GM21529 (cell line): ENCODE measurements at regions not wholly inside any gene's neighbourhood (a gene's known extent, or its start where the extent isn't known, plus 50 kb on each side); places are given as distances from the start of the nearest gene placed in this dataset.

Experiments used
- ATAC-seq: cut with Tn5 transposase; IDR thresholded peaks from one replicate; pipeline ENCODE4 v1.9.1; 2021; ENCODE audit not compliant: unreplicated experiment

DNA sequence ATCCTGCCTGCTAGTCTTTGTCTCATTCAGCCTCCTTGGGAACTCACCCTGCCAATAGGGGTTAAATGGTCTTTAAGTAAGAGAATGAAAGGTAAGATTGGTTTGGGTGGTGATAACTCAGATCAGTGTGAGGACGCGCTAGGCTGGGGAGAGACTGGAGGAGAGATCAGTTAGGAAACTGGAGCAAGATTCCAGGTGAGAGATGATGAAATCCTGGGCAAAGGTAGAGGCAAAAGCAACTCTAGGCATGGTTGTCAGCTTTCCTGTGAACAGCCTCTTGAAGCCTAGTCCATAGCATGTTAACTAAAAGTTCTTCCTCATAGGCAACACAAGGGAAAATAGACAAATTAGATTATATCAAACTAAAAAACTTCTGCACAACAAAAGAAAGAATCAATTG, 145.2 kb upstream of the ANKRD28 start:
- ATAC-seq, result no peak

DNA sequence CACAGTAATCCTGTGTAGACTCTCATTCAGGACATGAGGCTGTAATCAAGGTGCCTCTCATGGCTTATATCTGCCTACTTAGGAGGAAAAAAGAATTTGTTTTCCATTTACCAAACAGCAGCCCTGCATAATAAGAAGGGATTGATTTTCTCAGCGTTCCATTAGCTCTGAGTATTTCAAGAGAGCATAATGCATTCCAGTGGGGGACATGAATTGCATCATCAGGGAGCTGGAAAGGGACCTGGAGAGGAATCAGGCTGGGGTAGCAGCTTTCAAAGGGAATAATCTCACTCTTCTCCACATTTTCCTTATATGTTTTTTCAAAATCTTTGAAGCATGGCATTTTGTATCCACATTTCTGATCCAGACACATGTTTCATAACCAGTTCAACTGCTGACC, 150.6 kb upstream of the ANKRD28 start:
- ATAC-seq, result no peak

DNA sequence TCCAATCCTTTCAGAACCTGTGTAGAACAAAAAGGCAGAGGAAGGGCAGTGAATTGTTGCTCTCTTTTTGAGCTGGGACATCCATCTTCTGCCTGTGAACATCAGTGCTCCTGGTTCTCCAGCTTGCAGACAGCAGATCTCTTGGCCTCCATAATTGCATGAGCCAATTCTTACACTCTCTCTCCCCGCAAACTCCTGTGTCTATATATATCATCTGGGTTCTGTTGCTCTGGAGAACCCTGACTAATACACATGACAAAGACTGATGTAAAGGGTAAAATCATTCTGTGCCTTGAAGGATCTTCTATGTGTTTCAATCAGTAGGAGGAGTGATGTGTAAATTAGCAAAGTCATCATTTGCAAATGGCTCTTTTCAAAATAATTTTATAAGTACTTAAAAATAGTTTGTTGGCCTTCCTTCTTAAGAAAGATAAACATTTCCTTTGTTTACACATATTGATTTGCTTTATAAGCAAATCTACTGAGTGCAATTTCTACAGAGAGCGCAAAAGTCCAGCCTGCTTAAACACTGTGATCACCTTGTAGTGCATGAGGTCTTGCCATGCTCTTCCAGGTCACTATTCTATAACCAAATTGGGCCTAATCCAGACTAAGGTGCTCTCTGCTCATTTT, 154.9 kb upstream of the ANKRD28 start:
- no peak for ATAC-seq

- ATAC-seq, result no peak
These were observed 156.1 kb upstream of the ANKRD28 start for GRCh38 chr3:15953841-15954240.

DNA sequence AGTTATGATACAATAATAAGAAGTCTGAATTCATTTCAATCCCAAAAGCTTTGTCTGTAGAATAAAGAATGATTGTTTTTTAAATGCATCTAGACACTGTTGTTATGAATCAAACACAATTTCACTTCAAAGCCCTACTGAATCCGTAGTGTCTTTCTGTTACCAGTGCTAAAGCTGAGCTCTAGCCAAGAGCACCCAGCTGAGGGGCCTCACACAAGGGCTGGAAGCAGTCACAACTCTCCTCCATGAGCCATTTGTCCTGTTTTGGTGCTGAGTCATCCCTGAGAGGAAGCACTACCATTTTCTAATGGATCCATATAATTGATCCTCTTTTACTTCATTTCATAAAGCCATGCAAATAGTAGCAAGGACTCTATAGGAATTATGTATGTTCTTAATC, 158.2 kb upstream of the ANKRD28 start:
- no peak for ATAC-seq

GRCh38 chr3:15958692-15959433, 161.1 kb upstream of the ANKRD28 start:
- no peak for ATAC-seq

DNA sequence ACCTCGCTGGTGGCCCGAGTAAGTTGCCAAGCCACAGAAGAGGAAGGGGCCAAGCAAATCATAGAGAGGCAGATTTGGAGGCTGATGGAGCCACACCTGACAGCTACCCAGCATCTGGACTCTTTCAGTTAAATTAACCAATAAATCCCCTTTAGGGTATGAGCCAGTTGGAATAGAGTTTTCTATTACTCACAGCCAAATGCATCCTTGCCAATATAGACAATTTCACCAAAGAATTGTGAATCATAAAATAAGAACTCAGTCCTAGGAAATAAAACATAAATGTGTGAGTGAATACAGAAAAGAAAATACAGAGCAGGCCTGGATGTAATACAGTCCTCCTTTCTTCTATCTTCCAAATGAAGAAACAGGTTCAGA, 161.6 kb upstream of the ANKRD28 start:
- ATAC-seq, result no peak

- ATAC-seq, result no peak
These were observed 167.0 kb upstream of the ANKRD28 start for GRCh38 chr3:15964605-15965442.

DNA sequence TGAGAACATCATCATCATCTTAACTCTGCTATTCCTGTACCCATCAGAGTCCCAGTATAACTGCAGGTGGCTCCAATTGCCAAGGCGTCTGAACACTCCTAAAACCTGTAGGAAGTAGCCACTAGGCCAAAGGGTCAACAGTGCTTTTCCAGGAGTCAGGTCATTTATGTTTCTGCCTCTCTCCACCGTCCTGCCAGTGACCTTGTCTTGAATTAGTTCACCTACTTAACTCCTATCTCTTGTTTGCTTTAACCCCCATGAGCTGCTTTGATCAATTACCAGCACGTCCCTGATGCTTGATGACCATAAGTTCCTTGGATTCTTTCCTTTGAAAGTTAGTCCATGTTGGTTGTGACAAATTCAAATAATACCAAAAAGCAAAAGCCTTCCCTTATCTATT, 169.8 kb upstream of the ANKRD28 start:
- ATAC-seq, result no peak

DNA sequence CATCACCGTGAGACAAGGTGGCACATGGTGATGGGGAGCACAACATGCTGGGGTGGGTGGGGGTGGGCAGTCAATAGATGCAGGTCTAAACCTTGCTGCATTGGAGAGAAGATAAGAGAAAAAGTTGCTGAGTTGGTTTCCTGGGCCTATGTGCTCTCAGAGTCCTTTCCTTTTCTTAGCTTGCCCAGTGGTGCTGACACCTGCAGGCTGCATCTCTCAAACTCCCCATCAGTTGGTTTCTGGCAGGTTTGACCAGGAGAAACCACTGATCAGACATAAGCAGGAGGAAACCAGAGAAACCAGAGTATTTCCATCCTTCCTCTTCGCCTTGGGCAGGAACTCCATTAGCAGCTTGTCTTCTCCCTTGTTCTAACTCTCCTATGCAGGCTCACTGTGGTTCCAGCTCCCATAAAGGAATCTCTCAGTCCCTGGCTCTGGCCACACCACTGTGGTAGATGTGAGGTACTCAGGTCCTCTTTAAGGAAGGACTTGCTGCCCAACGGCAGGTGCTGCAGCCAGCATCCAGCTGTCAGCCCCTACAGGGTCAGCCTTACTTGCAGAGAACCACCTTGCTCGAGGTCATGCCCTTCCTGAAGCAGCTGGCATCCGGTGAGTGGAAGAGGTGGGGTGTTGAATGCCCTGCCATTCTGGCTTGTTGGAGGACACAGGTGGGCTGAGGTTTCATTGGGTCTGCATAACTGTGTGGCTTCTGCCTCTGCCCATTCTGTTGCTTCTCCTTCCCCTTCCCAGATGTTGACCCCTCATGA, 172.3 kb upstream of the ANKRD28 start:
- ATAC-seq, result no peak

GRCh38 chr3:15973414-15973813, 175.6 kb upstream of the ANKRD28 start:
- no peak for ATAC-seq

DNA sequence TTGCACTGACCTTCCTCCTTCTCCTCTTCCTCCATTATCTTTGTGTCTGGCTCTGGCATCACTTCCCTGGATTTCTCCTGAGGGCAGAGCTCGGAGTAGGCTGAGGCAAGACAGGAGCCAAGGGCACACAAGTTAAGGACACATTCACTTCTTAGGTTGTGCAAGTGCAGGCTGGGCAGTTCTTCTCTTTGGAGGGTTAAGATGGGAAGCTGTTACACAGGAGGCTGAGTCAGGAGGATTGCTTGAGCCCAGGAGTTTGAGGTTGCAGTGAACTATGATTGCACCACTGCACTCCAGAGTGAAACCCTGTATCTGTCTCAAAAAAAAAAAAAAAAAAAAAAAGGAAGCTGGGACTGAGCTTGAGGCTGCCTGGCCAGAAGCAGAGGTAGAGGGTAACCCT, 176.2 kb upstream of the ANKRD28 start:
- no peak for ATAC-seq

- ATAC-seq, result no peak
These were observed 176.9 kb upstream of the ANKRD28 start for GRCh38 chr3:15974647-15975046.

DNA sequence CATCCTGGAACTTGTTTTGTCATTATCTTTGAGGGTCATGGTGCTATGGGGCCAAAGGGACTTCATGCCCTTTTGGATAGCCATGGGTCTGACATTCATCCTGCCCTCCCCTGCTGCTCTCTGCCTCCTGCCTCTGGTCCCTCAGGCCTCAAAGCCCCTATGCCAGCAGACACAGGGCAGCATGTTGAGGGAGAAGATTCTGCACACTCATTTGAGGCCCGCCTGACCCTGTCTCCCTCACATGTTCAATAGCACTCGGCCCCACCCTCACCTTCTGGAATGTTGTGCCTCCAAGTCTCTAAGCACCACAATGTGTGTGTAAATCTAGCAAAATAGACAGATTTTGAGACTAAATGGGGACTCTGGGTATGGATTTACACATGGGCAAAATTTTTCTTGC, 178.7 kb upstream of the ANKRD28 start:
- no peak for ATAC-seq

DNA sequence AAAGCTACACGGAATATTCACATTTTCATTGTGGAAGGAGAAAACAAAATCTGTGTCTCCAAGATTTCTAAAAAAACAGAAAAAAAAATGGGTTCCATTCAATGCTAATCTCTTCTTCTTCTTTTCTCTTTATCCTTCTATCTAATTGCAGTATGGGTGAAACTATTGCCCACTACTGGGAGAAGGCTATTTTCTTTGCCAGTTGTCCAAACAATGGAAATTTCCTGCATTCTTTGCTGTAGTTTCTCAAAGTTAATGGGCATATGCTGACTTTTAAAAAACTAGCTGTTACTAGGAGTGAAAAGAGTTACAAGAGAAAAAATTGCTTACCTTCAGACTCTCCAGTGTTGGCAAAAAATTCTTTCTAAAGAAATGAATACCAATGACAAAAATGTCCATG, 179.3 kb upstream of the ANKRD28 start:
- no peak for ATAC-seq

GRCh38 chr3:15977598-15978232, 179.9 kb upstream of the ANKRD28 start:
- no peak for ATAC-seq

DNA sequence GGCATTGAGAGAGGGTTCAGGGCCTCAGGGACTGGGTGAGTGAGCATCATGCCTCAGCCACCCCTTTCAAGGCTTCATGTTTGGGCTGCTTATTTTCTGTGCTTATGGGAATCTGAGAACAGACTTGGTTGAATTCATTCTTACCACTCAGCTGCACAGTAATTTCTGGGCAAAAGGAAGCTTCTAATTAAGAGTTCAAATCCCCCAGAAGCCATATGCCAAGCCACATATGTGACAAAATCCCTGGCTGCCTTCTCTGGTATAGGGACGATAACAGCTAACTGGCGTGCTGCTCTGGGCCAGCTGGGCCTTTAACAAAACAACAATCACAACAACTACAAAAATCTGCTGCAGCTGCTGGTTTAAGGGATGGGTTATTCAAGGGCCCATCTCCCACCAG, 181.0 kb upstream of the ANKRD28 start:
- ATAC-seq, result no peak

- no peak for ATAC-seq
These were observed 181.7 kb upstream of the ANKRD28 start for GRCh38 chr3:15979495-15979894.

DNA sequence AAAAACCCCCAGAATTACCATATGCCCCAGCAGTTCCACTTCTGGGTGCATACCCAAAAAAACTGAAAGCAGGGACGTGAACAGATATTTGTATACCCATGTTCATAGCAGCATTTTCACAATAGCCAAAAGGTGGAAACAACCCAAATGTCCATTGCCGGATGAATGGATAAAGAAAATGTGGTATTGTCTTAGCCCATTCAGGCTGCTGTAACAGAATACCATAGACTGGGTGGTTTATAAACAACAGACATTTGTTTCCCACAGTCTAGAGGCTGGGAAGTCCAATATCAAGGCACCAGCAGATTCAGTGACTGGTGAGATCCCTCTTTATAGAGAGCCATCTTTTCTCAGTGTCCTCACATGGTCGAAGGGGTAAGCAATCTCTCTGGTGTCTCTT, 182.1 kb upstream of the ANKRD28 start:
- no peak for ATAC-seq

DNA sequence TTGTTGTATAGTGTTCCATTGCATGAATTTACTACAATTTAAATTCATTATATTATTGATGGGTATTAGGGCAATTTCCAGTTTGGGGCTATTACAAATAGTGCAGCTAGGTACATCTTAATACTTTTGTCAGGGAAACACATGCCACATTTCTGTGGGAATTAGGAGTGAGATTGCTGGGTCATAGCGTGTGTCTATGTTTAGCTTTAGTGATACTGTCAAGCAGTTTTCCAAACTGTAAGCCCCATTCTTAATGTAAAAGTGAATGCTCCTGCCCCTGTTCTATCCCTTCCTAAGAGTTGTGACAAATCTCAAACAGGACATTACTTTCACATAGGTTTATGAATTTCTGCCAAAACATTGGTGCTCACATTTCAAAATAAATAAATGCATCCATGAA, 184.5 kb upstream of the ANKRD28 start:
- ATAC-seq, result no peak

DNA sequence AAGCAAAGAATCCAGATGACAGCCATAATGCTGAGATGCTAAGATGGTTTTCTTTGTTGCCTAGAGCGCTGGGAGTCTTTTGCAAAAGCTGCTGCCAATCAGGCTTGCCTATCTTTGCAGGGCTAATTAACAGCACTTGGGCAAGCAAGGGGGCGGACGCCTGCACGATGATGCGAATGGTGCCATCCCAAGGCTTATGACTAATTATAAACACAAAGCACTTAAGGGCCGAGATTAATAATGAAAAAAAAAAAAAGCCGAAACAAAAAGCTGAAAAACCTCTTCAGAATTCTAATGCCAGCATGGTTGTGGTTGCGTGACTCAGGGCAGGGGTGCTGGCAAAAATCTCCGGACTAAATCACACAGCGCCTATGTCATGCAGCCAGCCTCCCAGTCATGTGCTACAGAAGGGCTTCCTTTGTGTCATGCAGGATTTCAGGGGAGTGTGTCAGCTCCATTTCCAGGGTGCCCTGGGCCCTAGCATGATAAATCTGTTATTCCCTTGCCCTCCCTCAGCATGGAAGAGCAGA, 185.0 kb upstream of the ANKRD28 start:
- no peak for ATAC-seq
